HG03460 (cell line): ENCODE measurements at regions not wholly inside any gene's neighbourhood (a gene's known extent, or its start where the extent isn't known, plus 50 kb on each side); places are given as distances from the start of the nearest gene placed in this dataset.

Source experiments
- ATAC-seq: cut with Tn5 transposase; IDR thresholded peaks from one replicate; pipeline ENCODE4 v1.9.1; 2021; ENCODE audit not compliant: unreplicated experiment

DNA sequence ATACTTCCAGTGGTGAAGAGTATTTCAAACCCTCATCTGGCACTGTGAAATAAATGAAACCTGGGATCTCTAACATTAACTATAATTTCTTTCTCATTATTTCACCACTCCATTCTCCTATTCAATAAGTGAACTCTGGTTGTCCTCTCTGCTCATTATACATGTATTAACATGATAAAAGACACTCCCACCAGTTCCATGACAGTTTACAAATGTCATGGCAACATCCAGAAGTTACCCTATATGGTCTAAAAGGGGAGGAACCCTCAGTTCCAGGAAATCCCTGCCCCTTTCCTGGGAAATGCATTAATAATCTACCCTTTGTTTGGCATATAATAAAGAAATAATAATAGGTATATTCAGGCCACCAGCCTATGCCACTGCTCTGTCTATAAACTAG is 62.7 kb upstream of the BRINP3 start:
- no peak for ATAC-seq

DNA sequence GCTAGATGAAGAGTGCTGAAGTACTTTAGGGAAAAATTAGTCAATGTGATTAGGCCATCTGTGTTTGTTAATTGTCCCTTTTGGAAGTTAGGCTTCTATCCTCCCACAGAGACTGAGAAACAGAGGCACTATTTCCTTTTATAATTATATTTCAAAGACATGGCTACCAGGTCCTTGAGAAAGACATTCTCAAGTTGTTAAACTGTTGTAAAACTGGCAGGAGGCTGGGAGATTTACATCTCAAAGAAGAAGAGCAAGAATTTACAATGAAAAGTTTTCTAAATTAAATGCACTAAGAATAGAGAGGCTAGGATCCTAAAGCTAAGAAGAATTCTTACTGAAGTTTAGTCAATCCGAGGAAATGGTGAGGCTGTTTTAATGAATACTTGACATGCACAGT is 74.0 kb upstream of the BRINP3 start:
- ATAC-seq: no peak

DNA sequence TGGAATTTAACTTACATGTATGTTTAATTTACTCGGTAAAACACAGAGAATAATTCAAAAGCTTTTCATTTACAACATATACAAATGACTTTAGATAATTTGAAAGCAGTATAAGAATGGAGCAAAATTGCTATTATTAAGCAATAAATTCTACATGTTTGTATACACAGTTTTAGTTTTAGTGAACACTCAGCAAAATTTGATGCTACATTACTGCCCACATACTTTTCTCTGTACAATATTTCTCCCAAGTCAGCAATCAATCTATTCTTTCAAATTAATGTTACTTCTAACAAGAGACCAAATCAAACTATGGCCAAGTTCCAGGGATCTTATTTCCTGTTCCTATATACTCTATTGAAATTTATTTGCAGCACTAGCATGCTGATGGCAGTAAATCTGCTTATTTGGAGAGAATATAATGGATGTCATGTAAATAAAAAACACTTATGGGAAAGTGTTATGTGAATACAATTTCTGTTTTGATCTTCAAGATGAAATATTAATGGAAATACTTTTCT is 82.6 kb upstream of the BRINP3 start:
- no peak for ATAC-seq

DNA sequence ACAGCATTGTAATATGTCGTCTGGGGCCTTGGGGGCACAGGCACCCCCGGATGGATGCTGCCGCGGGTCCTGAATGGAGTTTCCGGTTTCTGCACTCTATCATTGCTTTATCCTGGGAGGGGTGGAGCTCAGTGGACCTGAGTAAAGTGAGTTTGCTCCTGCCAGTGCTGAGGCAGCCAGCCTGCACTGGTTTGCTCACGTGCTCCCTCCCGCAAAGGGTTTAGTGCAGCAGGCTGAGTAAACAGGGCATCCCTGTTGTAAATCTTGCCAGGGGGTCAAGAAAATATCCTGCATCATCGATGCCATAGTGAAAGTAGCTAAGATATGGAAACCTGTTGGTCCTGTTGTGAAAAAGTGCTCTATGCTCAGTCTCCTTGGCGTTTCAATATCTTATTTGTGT is 85.6 kb upstream of the BRINP3 start:
- no peak for ATAC-seq

DNA sequence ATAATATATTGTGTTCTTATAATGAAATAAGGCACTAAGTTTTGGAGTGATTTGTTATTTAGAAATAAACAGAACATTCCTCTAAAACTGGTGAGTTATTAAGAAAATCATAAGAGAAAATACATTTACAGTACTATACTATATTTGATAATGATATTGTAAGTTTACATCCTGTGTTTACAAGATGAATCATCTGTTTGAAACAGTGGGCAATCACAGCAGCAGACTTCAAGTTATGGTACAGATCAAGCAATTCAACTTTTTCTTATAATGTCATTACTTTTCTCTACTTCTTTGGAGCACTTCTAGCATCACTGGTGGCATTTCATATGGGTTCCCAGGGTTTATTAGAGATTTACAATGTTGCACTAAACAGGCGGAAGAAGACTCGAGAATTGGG is 86.5 kb upstream of the BRINP3 start:
- ATAC-seq: no peak

DNA sequence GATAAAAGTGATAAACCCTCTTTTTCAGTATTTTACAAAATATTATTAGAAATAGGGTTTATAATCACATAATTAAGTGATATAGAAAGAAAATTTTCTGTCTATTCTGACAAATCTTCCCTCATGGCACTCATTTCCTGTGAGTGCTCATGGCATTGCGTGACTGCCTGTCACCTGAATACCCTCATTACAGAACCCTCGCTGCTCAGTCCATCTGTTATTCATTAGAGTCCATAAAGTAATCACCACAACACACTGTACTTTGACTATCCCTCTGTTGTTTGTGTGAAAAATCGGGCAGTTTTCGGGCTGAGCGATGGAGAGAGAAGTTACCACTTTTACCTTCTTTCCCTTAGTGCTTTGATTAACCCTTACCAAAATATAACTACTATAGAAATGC is 100.4 kb upstream of the BRINP3 start:
- ATAC-seq: no peak

DNA sequence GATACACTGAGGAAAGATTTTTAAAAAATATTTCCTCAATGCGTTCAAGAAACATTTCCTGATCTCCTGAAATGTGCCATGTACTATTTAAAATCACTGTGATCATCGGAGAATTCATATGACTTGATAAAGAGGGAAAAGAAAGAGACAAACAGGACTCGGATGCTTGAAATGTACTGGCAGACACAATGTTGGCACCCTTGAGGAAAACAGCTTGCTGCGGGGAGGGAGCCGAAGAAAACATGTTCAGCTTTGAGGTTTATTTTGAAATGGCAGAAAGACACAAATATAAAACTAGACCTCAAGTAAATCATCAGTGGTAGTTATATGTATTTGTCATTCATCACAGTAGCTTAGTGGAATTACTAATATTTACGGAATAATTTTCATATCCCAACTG is 100.9 kb upstream of the BRINP3 start:
- ATAC-seq: no peak

DNA sequence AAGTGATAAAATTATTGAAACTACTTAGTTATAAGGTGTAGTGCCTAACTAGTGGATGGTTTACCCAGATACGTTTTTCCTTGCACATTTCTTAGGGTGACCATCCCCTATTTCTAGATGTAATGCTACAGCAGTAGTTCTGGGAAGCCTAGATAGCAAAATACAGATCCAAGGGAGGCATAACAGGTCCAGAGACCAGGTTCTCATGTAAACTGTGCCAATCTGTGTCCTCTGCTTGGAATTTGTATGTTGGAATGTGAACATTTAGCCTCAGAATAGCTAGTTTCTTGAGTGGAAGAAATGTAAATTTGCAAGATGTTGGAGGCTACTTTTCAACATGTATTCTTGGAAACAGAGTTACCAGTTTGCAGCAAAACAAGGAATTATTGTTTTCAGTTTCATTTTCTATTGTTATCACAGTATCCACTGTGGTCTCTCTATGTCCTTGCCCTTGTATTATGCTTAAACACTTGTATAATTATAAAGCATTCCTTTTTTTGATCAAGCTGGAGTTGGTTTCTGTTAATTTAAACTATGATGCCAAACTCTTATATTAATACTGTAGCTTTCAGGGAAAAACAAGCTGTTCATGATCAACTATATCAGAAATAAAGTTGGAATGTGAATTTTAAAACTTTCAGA is 102.0 kb upstream of the BRINP3 start:
- ATAC-seq: no peak

DNA sequence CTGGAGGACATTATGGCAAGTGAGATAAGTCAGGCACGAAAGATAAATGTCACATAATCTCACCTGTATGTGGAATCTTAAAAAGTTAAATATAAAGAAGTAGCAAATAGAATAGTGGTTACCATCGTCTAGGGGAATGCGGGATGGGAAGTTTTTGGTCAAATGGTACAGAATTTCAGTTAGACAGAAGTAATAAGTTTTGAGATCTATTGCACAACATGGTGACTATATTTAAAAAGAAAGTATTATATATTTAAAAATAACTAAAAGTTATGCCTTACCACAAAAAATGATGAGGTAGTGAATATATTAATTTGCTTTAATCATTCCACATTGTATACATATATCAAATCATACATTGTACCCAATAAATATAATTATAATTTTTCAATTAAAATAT is 106.2 kb upstream of the BRINP3 start:
- no peak for ATAC-seq

DNA sequence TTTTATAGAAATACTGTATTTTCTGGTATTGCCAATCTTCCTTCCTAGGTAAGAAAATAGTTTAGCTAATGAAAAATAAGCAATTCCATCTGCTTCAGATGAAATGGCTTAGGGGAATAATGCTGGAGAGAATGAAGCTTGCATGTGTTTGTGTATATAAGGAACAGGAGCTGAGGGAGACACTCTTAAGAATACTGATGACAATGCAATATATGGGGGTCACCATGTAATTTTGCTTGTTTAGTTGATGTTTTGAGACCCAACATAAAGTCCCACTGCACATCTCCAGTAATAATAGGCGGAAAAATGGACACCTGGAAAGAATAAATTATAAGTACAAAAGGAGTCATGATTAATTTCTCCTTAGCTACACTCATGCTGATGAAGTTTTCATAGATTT is 110.8 kb upstream of the BRINP3 start:
- ATAC-seq: no peak

DNA sequence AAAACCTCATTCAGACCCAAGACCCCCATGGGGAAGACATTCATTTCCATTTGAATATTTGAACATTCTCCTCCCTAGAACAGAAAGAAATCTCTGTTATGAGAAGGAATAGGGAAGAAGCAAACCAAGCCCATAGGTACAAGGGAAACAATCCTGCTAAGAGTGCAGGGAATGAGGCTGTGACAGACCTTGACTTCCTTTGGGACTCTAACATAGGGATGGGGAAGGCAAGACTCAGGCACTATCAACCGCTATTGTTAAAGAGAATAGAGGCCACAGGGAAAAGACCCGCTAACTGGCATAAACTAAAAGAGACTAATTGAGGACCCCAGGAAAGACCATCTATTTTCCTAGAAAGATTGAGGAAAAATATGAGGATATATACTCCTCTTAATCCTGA is 117.8 kb upstream of the BRINP3 start:
- no peak for ATAC-seq

DNA sequence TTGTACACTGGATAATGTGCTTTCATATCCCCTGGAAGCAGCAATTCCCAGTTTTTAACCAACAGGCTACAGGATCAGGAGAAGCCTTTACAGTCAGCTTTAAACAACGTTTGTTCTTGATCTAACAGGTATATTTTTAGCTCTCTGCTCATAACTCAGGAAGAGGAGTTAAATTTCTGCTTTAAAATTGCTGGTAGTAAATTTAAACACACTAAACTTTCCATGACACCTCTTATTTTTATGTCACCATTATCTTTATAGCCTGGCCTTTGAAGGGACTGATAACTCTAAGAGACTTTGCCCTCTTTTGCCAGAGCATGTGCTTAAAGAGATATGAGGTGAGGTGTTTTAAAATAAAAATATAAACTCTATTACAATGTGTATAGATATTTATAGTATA is 119.6 kb upstream of the BRINP3 start:
- ATAC-seq: no peak

DNA sequence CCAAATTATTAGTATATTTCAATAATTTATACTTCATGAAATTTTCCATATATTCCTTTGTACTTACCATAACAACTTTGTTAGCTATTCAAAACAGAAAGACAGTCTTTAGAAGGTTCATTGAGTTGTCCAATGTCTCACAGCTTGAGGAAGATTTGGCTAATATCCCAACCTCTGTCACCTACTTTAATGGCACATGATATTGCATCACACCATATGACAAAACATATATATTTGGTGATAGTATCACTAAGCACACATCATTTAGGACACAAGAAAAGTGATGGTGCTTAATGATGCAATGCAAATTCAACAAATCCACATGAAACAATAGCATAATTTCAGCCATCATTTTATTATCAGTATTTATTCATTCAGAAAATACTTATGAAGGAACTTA is 122.0 kb upstream of the BRINP3 start:
- no peak for ATAC-seq

DNA sequence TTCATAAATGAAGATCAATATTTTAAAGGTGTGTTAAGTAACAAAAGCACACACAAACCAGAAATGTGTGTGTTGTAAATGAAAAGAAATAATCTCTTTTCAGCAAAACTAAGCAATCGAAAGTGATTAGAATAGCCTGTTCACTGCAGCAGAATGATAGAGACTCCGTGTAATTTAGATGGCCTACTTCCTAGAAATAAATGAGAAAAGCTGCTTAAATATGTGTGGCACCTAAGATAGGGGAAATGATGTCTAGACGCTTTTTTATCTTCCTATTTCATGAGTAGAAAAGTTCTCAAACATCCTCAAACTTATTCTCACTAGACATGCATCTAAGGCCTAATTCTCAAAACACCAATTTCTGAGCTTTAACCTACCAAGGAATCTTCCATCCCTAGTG is 124.7 kb upstream of the BRINP3 start:
- ATAC-seq: no peak

DNA sequence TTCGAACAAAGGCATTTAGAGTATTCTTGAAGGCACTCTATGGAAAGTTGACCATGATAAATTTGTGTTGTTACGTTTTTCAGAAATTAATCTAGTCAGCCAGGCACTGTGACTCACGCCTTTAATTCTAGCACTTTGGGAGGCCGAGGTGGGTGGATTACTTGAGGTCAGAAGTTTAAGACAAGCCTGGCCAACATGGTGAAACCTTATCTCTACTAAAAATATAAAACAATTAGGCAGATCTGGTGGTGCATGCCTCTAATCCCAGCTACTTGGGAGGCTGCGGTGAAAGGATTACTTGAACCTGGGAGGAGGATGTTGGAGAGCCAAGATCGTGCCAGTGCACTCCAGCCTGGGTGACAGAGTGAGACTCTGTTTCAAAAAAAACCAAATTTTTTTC is 130.6 kb upstream of the BRINP3 start:
- ATAC-seq: no peak

DNA sequence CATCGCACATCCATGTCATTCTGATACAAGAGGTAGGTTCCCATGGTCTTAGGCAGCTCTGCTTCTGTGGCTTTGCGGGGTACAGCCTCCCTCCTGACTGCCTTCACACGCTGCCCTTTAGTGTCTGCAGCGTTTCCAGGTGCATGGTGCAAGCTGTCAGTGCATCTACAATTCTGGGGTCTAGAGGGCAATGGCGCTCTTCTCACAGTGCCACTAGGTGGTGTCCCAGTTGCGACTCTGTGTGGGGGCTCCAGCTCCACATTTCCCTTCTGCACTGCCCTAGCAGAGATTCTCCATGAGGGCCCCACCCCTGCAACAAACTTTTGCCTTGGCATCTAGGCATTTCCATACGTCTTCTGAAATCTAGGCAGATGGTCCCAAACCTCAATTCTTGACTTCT is 138.2 kb upstream of the BRINP3 start:
- no peak for ATAC-seq

DNA sequence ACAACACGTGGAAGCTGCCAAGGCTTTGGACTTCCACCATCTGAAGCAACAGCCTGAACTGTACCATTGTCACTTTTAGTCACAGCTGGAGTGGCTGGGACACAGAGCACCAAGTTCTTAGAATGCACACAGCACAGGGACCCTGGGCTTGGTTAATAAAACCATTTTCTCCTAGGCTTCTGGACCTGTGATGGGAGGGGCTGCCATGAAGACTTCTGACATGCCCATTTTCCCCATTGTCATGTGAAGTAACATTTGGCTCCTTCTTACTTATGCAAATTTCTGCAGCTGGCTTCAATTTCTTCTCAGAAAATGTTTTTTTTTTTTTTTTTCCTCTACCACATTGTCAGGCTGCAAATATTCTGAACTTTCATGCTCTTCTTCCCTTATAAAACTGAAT is 138.6 kb upstream of the BRINP3 start:
- ATAC-seq: no peak

DNA sequence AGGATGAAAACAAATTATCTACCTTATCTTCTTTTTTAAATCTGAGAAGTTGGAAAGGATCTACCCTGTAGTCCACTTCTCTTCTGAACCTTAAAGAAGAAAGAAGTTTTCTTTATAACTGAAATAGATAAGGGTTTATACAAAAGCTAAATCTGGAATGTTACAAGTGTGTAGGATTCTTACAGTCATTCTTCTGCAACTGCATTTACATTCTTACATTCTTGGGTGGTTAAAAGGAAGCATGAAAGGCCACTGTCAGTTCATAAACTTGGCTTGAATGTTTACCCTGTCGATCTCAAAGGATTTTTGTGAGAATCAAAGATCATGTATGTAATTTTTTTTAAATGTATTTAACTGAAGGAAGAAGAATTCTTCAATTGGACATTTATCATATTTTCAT is 142.1 kb upstream of the BRINP3 start:
- no peak for ATAC-seq

DNA sequence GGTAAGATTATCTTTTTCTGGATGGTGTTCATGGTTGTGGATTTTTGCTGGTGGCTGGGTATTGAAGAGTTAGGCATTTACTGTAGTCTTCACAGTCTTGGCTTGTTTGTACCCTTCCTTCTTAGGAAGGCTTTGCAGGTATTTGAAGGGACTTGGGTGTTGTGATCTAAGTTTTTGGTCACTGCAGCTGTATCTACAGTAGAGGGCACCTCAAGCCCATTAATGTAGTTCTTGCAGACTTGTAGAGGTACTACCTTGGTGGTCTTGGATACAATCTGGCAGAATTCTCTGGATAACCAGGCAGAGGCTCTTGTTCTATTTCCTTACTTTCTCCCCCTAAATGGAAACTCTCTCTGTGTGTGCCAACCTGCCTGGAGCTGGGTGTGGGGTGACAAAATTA is 155.8 kb upstream of the BRINP3 start:
- no peak for ATAC-seq

DNA sequence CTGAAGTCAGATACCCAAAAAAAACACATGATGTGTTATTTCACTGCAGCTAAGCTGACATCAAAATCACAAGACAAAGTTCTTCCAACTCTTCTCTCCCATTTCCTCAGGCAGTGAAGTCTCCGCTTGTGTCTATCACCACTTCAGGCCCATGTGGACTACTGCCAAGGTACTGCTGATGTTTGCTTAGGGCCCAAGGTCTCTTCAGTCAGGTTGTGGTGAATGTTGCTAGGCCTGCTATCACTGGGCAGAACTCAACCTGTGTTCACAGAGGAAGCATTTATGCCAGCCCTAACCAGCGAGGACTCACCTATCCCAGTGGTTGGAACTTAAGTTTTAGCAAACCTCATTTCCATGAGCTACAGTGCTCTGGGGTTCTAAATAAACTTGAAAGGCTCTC is 156.5 kb upstream of the BRINP3 start:
- no peak for ATAC-seq

DNA sequence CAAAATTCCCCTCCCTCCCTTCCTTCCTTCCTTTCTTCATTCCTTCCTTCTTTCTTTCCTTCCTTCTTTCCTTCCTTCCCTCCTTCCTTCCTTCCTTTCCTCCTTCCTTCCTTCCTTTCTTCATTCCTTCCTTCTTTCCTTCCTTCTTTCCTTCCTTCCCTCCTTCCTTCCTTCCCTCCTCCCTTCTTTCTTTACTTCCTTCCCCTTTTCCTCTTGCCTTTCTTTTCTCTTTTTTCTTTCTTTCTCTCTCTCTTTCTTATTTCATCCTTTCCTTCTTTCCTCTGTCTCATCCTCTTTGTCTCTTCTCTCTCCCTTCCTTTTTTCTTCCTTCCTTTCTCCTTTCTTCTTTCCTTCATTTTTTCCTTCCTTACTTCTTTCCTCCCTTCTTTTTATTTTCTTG is 171.9 kb upstream of the BRINP3 start:
- ATAC-seq: no peak

DNA sequence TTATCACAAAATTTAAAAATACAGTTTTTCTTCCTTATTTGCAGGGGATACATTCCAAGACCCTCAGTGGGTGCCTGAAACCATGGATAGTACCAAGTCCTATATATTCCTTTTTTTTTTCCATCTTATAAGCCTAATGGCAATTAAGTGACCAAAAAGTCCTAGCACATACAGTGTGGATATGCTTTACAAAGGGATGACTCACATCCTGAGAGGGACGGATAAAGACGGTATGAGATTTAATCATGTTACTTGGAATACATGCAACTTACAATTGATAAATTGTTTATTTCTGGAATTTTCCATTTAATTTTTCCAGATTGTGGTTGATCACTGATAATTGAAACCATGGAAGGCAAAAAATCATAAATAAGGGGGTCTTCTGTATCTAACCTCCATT is 181.2 kb upstream of the BRINP3 start:
- no peak for ATAC-seq

DNA sequence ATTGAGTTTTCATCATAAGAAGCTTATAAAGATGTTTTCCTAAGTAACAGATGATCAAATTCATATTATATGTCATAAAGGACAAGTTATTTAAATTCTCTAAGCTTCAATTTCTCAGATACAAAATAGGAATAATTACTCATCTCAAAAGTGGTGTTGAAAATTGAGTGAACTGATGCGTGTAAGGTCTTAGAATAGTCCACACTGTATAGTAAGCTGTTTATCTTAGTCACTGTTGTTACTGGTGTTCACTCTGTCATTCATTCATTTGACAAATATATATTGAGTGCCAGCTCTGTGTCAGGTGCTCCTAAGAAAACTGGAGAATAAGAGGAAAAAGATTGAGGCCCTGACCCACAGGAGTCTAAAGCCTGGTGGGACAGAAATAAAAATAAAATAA is 186.3 kb upstream of the BRINP3 start:
- ATAC-seq: no peak

DNA sequence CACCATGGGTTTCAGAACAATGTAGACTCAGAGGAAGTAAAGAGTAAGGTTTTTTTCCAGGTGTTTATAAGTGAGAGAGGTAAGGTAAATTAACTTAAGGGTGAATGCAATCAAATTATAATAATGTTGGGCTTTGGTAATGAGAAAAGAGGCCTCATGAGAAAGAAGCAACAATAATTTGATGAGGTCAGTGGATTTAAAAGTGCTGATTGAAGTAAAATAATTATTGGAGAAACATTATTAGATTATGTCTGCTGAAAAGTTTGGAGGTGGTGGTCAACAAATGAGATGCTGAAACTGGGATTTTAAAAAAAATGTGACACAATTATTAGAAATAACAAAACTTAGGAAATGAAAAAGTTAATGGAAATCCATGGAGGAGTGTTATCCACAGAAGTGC is 187.4 kb upstream of the BRINP3 start:
- no peak for ATAC-seq
